SK-N-MC (cell line): ENCODE measurements at regions not wholly inside any gene's neighbourhood (a gene's known extent, or its start where the extent isn't known, plus 50 kb on each side); places are given as distances from the start of the nearest gene placed in this dataset.

Source experiments
- EZH2 ChIP-seq: fragments of 200-600 bp; sonication (generic); IDR thresholded peaks from one replicate; pipeline ENCODE4 v1.6.1; 2017; ENCODE audit warnings: antibody characterized with exemption
- POLR2AphosphoS5 ChIP-seq: IDR thresholded peaks from 2 replicates; pipeline ENCODE4 v1.6.1; 2012; ENCODE audit warnings: mild to moderate bottlenecking, low read depth, low read length, borderline replicate concordance

- TF ChIP-seq EZH2 = no peak
- TF ChIP-seq POLR2AphosphoS5 = no peak
These were observed 77.3 kb downstream of the NFKBIZ start for GRCh38 chr3:101926594-101927105.
